ENCODE measurements at regions not wholly inside any gene's neighbourhood (a gene's known extent, or its start where the extent isn't known, plus 50 kb on each side); places are given as distances from the start of the nearest gene placed in this dataset.

DNA sequence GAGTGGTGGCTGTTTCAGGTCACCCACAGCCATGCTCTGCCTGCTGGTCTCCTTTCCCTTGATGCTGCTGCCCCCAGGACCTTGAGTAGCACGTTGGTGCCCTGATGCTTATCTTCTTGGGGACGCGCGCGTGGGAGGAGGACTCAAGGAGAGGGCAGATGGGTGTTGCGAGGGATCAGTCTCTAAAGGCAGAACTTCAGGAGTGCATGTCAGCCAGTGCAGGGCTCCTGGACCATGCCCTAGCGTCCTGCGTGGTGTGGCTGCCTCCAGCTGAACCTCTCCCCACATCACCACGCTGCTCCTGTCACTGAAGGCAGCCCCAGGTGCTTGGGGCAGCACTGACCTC, 62.5 kb upstream of the GLI2 start:
- peaks cover 55% of the 10 kb centered on the region for H3K27me3 Mint-ChIP-seq (ENCODE audit: low read depth)
- TF ChIP-seq, protein P1, sequence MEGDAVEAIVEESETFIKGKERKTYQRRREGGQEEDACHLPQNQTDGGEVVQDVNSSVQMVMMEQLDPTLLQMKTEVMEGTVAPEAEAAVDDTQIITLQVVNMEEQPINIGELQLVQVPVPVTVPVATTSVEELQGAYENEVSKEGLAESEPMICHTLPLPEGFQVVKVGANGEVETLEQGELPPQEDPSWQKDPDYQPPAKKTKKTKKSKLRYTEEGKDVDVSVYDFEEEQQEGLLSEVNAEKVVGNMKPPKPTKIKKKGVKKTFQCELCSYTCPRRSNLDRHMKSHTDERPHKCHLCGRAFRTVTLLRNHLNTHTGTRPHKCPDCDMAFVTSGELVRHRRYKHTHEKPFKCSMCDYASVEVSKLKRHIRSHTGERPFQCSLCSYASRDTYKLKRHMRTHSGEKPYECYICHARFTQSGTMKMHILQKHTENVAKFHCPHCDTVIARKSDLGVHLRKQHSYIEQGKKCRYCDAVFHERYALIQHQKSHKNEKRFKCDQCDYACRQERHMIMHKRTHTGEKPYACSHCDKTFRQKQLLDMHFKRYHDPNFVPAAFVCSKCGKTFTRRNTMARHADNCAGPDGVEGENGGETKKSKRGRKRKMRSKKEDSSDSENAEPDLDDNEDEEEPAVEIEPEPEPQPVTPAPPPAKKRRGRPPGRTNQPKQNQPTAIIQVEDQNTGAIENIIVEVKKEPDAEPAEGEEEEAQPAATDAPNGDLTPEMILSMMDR (conservative IDR thresholded peaks at IDR 0.05): no peak
- no peak overlapping the region for H3K27ac Mint-ChIP-seq (ENCODE audit: unreplicated experiment)
- DNase-seq (ENCODE audit: low read depth, low spot score): no peak
- peaks cover 8% of the 10 kb centered on the region for H3K4me1 Mint-ChIP-seq
- peaks cover 2% of the 10 kb centered on the region for H3K36me3 Mint-ChIP-seq (ENCODE audit: low read depth)
- H3K4me3 Mint-ChIP-seq: no peak overlapping the region
- H3K9me3 Mint-ChIP-seq: peaks cover 4% of the 10 kb centered on the region

DNA sequence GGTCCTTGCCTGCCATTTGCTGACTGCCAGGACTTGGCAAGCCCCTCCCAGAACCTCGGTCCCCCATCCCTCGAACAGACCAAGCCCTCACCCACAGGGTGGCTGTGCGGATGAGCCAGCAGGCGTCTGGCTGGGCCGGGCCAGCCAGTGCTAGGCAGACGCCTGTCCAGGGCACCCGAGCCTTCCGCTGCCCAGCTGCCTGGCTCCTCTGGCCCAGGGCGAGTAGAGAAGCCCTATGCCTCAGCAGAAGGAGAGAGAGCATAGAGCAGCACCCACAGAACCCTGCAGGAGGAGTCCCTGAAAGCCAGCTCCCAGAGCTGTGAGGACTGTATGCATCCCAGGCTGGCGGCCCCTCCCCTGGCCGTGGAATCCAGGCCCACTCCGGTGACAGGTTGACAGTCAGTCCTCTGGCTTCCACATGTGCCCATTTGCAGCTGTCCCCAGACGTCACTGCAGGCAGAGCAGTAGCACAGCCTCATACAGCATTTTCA, 62.1 kb upstream of the GLI2 start:
- no peak overlapping the region for H3K4me3 Mint-ChIP-seq
- H3K36me3 Mint-ChIP-seq (ENCODE audit: low read depth): no peaks in the 10 kb centered on the region
- DNase-seq (ENCODE audit: low read depth, low spot score): no peak
- peaks cover 1% of the 10 kb centered on the region for H3K9me3 Mint-ChIP-seq
- peaks cover 55% of the 10 kb centered on the region for H3K27me3 Mint-ChIP-seq (ENCODE audit: low read depth)
- peaks cover 6% of the 10 kb centered on the region for H3K4me1 Mint-ChIP-seq
- no peak overlapping the region for H3K27ac Mint-ChIP-seq (ENCODE audit: unreplicated experiment)
- TF ChIP-seq, protein P1 (conservative IDR thresholded peaks at IDR 0.05): no peak

GRCh38 chr2:120674246-120675170, 61.2 kb upstream of the GLI2 start:
- Mint-ChIP-seq H3K4me3 (no peak overlapping the region), H3K27me3 (ENCODE audit: low read depth) (peaks cover 50% of the 10 kb centered on the region), H3K4me1 (peaks cover 3% of the 10 kb centered on the region), H3K27ac (ENCODE audit: unreplicated experiment) (no peak overlapping the region), H3K9me3 (no peaks in the 10 kb centered on the region), H3K36me3 (ENCODE audit: low read depth) (no peaks in the 10 kb centered on the region)
- DNase-seq (ENCODE audit: low read depth, low spot score): no peak
- TF ChIP-seq, protein P1 (conservative IDR thresholded peaks at IDR 0.05): no peak

DNA sequence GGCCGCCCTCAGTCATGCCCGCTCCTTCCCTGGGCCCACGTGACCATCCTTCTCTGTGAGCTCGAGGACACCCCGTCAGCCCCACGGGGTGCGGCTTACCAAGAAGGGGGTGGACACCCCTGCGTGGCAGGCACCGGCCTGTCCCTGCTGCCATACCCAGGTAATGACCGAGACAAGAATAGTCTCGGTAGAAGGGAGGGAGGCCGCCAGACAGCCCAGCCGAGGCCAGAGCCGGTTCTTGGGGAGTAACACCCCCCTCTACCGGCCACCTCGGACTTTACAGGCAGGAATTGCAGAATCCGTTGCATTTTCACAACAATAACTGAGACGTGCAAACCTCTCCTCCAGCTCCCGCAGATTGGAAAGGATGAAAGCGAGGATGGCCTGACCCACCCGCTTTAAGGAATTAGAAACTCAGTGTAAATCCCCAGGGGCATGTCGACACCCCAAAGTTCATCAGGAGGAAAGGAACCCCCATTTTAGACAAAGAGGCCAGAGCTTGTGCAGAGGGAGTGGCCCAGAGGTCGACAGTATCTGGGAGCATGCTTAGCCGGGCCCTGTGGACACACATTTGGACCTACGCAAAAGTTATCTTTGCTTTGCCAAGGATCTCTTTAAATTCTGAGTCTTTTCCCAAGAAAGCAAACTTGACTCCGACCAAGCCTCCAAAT, 60.1 kb upstream of the GLI2 start:
- Mint-ChIP-seq H3K36me3 (ENCODE audit: low read depth) (no peaks in the 10 kb centered on the region), H3K4me3 (no peak overlapping the region), H3K27ac (ENCODE audit: unreplicated experiment) (no peak overlapping the region), H3K9me3 (no peaks in the 10 kb centered on the region), H3K4me1 (no peaks in the 10 kb centered on the region), H3K27me3 (ENCODE audit: low read depth) (peaks cover 45% of the 10 kb centered on the region)
- DNase-seq (ENCODE audit: low read depth, low spot score): peak; percentile 67
- TF ChIP-seq, protein P1 (conservative IDR thresholded peaks at IDR 0.05): peak; percentile 84

- no peaks in the 10 kb centered on the region for H3K9me3 Mint-ChIP-seq
- no peaks in the 10 kb centered on the region for H3K4me1 Mint-ChIP-seq
- TF ChIP-seq, protein P1 (conservative IDR thresholded peaks at IDR 0.05): no peak
- H3K27ac Mint-ChIP-seq (ENCODE audit: unreplicated experiment): no peak overlapping the region
- H3K4me3 Mint-ChIP-seq: no peak overlapping the region
- no peak for DNase-seq (ENCODE audit: low read depth, low spot score)
- peaks cover 45% of the 10 kb centered on the region for H3K27me3 Mint-ChIP-seq (ENCODE audit: low read depth)
- H3K36me3 Mint-ChIP-seq (ENCODE audit: low read depth): no peaks in the 10 kb centered on the region
These were observed 58.4 kb upstream of the GLI2 start for GRCh38 chr2:120677221-120677620.

All from neural crest cell (in vitro differentiated cells).